ENCODE measurements at regions not wholly inside any gene's neighbourhood (a gene's known extent, or its start where the extent isn't known, plus 50 kb on each side); places are given as distances from the start of the nearest gene placed in this dataset.
A peak's percentile ranks its signal among the peaks of the same experiment; 100 is the strongest.

- intact Hi-C loops (cut with DNase I) = no loop called here
- Histone ChIP-seq H3K4me1 (no peaks in the 10 kb centered on the region), H3K4me3 (no peak overlapping the region), H3K9me3 (no peaks in the 10 kb centered on the region), H3K27ac (no peak overlapping the region), H3K36me3 (no peaks in the 10 kb centered on the region), H3K27me3 (no peaks in the 10 kb centered on the region)
- no peak for DNase-seq
- 59 to 63% (median 60%) methylated on average over 5 of the region's 5 CpGs for WGBS, 4 donors
- ATAC-seq = no peak
- TF ChIP-seq, protein P1, sequence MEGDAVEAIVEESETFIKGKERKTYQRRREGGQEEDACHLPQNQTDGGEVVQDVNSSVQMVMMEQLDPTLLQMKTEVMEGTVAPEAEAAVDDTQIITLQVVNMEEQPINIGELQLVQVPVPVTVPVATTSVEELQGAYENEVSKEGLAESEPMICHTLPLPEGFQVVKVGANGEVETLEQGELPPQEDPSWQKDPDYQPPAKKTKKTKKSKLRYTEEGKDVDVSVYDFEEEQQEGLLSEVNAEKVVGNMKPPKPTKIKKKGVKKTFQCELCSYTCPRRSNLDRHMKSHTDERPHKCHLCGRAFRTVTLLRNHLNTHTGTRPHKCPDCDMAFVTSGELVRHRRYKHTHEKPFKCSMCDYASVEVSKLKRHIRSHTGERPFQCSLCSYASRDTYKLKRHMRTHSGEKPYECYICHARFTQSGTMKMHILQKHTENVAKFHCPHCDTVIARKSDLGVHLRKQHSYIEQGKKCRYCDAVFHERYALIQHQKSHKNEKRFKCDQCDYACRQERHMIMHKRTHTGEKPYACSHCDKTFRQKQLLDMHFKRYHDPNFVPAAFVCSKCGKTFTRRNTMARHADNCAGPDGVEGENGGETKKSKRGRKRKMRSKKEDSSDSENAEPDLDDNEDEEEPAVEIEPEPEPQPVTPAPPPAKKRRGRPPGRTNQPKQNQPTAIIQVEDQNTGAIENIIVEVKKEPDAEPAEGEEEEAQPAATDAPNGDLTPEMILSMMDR (IDR thresholded peaks at IDR 0.05) = no peak
- TF ChIP-seq POLR2A (IDR thresholded peaks at IDR 0.05) = no peak
Measured at GRCh38 chr12:16119618-16120415, 157.7 kb downstream of the SLC15A5 start.

DNA sequence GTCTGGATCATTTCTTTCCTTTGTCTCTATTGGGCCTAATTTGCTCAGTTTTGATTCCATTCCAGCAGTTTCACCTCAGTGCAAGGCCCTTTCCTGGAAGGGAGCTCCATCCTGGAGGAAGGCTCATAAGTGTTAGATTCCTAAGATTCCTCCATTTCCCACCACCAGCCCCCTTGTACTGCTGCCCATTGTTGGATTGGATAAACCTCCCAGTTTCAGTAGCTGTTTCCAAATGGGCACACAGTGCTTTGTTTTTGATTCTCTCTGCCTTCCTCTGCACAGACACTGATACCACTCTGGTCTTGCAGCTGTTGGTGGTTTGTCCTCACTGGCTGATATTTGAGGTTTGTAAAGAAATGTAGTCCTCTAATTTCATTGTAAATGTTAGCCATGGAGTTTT lies 158.9 kb downstream of the SLC15A5 start:
- DNase-seq = no peak
- intact Hi-C loops (cut with DNase I) = no loop called here
- no peaks in the 10 kb centered on the region for H3K4me1 ChIP-seq
- no peak for ATAC-seq
- H3K27me3 ChIP-seq = no peaks in the 10 kb centered on the region
- H3K4me3 ChIP-seq = no peak overlapping the region
- TF ChIP-seq POLR2A (IDR thresholded peaks at IDR 0.05) = no peak
- TF ChIP-seq, protein P1 (IDR thresholded peaks at IDR 0.05) = no peak
- no peaks in the 10 kb centered on the region for H3K9me3 ChIP-seq
- no peaks in the 10 kb centered on the region for H3K36me3 ChIP-seq
- H3K27ac ChIP-seq = no peak overlapping the region

DNA sequence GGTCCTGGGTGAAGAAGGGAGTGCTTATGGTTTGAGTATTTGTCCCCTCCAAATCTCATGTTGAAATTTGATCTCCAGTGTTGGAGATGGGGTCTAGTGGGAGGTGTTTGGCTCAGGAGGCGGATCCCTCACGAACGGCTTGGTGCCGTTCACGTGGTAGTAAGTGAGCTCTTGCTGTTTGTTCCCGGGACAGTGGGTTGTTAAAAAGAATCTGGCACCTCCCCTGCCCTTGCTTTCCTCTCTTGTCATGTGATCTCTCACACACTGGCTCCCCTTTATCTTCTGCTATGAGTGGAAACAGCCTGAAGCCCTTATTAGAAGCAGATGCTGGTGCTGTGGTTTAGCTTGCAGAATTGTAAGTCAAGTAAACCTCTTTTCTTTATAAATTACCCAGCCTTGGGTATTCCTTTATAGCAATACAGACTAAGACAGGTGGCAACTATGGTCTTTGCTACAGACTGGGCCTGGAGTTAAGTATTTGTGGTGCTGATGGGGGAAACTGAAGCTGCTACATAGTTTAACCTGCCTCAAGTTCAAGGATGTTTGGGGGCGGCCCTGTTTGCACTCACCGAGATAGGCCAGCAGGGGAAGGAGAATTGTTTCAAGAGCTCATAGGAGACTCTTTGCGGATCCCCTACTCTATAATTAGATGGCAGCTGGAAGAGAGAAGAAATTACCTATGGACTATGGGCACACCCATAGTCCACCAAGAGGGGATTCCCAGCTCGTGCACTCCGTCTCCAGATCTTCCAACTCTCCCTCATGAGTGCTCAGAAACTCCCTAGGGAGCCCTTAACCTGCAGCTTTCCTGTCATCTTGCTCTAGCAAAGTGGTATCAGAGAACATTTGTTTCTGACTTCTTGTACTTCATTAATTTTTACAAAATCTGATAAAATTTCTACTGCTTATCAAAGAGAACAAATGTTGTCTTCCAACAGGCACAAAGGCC lies 164.6 kb downstream of the SLC15A5 start:
- DNase-seq = peak in 1 of 5 donors; percentile 30
- H3K9me3 ChIP-seq = no peaks in the 10 kb centered on the region
- WGBS, 4 donors = 41 to 46% (median 44%) methylated on average over 11 of the region's 11 CpGs
- no peaks in the 10 kb centered on the region for H3K27me3 ChIP-seq
- intact Hi-C loops (cut with DNase I) = no loop called here
- peaks cover 0 to 7% (median 0%) of the 10 kb centered on the region in 12 donors for H3K4me1 ChIP-seq
- TF ChIP-seq, protein P1 (IDR thresholded peaks at IDR 0.05) = no peak
- no peak for TF ChIP-seq POLR2A (IDR thresholded peaks at IDR 0.05)
- H3K27ac ChIP-seq = peak overlapping the region in 1 of 12 donors; percentile 6
- ATAC-seq = peak in 3 of 4 donors; percentile 44 to 71 (median 59)
- no peak overlapping the region for H3K4me3 ChIP-seq
- no peaks in the 10 kb centered on the region for H3K36me3 ChIP-seq

DNA sequence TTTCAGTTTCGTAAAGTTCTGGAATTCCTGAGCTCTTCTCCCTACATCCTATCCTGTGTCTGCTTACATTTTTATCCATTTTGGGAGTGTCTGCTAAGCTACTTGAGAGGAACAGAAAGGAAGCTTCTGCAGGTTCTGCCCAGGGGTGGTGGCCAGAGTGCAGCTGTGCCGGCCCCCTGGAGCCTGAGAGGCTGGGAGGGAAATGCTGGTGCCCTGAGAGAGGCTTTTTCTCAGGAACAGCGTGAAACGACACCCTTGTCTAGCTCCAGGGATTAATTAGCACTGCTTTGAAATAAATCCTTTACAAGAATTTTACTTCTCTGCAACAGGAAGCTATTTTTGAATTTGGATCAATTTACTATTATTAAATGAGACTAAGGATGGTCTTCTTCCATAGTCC lies 165.4 kb downstream of the SLC15A5 start:
- 43 to 59% (median 53%) methylated on average over 4 of the region's 4 CpGs for WGBS, 4 donors
- no peaks in the 10 kb centered on the region for H3K27me3 ChIP-seq
- H3K9me3 ChIP-seq = no peaks in the 10 kb centered on the region
- H3K4me1 ChIP-seq = peaks cover 0 to 7% (median 0%) of the 10 kb centered on the region in 12 donors
- H3K4me3 ChIP-seq = no peak overlapping the region
- intact Hi-C loops (cut with DNase I) = no loop called here
- TF ChIP-seq POLR2A (IDR thresholded peaks at IDR 0.05) = no peak
- TF ChIP-seq, protein P1 (IDR thresholded peaks at IDR 0.05) = no peak
- DNase-seq = no peak
- no peak for ATAC-seq
- no peaks in the 10 kb centered on the region for H3K36me3 ChIP-seq
- peak overlapping the region in 1 of 12 donors; percentile 6 for H3K27ac ChIP-seq

Measured in heart left ventricle (tissue), 16 donors.